HepG2 (cell line): ENCODE measurements at regions not wholly inside any gene's neighbourhood (a gene's known extent, or its start where the extent isn't known, plus 50 kb on each side); places are given as distances from the start of the nearest gene placed in this dataset.

ENCODE experiments used
- ATAC-seq: fragments of 200-7000 bp; cut with Tn5 transposase; 3 replicates; pipeline ENCODE4 v1.9.1; 2020; ENCODE audit warnings: mild to moderate bottlenecking, moderate library complexity
- BruUV-seq: library from RNA; stranded (reverse); fragments of 400-500 nt; replicated peaks from 2 replicates; lab custom pipeline; 2021; lab: Mats Ljungman, UMichigan
- CTCF ChIA-PET: fragments of 300-600 bp; formaldehyde crosslinking; extraction: SDS; loops from one replicate; lab custom pipeline; 2021; ENCODE audit warnings: low total read pairs, inconsistent platforms, low intra/inter-chr PET ratio; lab: Yijun Ruan, JAX
- POLR2A ChIA-PET: fragments of 350-600 bp; sonication (Branson Sonifier 250); formaldehyde crosslinking; loops from one replicate; lab custom pipeline; 2020; ENCODE audit warnings: antibody characterized with exemption, inconsistent platforms; lab: Yijun Ruan, JAX
- DNase-seq: peaks from one replicate; pipeline ENCODE4 v3.0.0-alpha.2; 2015; ENCODE audit warnings: low spot score
- FAIRE-seq: peaks from 3 replicates; lab custom pipeline; 2011; peaks lifted over from hg19 to GRCh38; lab: Jason Lieb, UNC
- H2AFZ ChIP-seq: one replicate; pipeline ENCODE4 v1.6.1; 2011; ENCODE audit warnings: low read length, inconsistent platforms
- H3K27ac ChIP-seq: fragments of 300-600 bp; 3 replicates; pipeline ENCODE4 v1.8.0; 2011; ENCODE audit warnings: mixed run types, mild to moderate bottlenecking, mixed read lengths, low read length, inconsistent platforms; ENCODE audit not compliant: insufficient read depth; ENCODE audit errors: extremely low read length
- H3K27me3 ChIP-seq, 2 experiments: fragments of 200-600 bp in 1 of 2; 2 replicates in 1 of 2; 3 replicates in 1 of 2; pipeline versions ENCODE4 v1.6.0 to v1.8.0; 2011; ENCODE audit warnings: low read length in 2 of 2, mild to moderate bottlenecking in 2 of 2, moderate library complexity in 2 of 2, inconsistent platforms in 1 of 2; ENCODE audit not compliant: insufficient read depth in 2 of 2, control insufficient read depth in 1 of 2
- H3K36me3 ChIP-seq, 2 experiments: fragments of 200-600 bp in 1 of 2; replicated peaks in 1 of 2; 2 replicates in 1 of 2; 3 replicates in 1 of 2; pipeline versions ENCODE4 v1.5.1 to v1.8.0; 2011; ENCODE audit warnings: low read length in 2 of 2, inconsistent platforms in 1 of 2; ENCODE audit not compliant: insufficient read depth in 2 of 2, control insufficient read depth in 1 of 2
- H3K4me1 ChIP-seq: 2 replicates; pipeline ENCODE4 v1.5.1; 2012; ENCODE audit warnings: low read length, inconsistent platforms; ENCODE audit not compliant: insufficient read depth
- H3K4me2 ChIP-seq: 2 replicates; pipeline ENCODE4 v1.6.0; 2011; ENCODE audit warnings: low read depth, low read length, inconsistent platforms
- H3K4me3 ChIP-seq, 3 experiments: fragments of 200-600 bp in 1 of 3; sonication (generic), shearing (Covaris generic) in 1 of 3; replicated peaks in 1 of 3; 2 replicates each; pipeline ENCODE4 v1.5.1; 2011 to 2016; ENCODE audit warnings: low read length in 3 of 3, inconsistent platforms in 2 of 3, low read depth in 2 of 3, mild to moderate bottlenecking in 2 of 3, control low read depth in 1 of 3, mixed read lengths in 1 of 3; ENCODE audit not compliant: insufficient read depth in 1 of 3
- H3K79me2 ChIP-seq: one replicate; pipeline ENCODE4 v1.6.1; 2011; ENCODE audit warnings: low read length, inconsistent platforms; ENCODE audit not compliant: insufficient read depth
- H3K9ac ChIP-seq: 2 replicates; pipeline ENCODE4 v1.6.0; 2011; ENCODE audit warnings: mild to moderate bottlenecking, low read depth, low read length, inconsistent platforms; ENCODE audit not compliant: insufficient read depth
- H3K9me3 ChIP-seq: 2 replicates; pipeline ENCODE4 v1.5.1; 2012; ENCODE audit warnings: mild to moderate bottlenecking, low read length
- H4K20me1 ChIP-seq: 2 replicates; pipeline ENCODE4 v1.6.0; 2011; ENCODE audit warnings: inconsistent platforms, mild to moderate bottlenecking, low read length, moderate library complexity; ENCODE audit not compliant: insufficient read depth
- BORCS8-MEF2B ChIP-seq: sonication (generic); formaldehyde crosslinking; IDR thresholded peaks from 2 replicates; pipeline ENCODE4 v1.8.0; 2022; ENCODE audit warnings: mild to moderate bottlenecking, missing genetic modification reagents
- CBFB ChIP-seq: sonication (generic); formaldehyde crosslinking; IDR thresholded peaks from 2 replicates; pipeline ENCODE4 v1.4.0; 2020; ENCODE audit warnings: missing genetic modification reagents
- MTA3 ChIP-seq: sonication (generic); formaldehyde crosslinking; IDR thresholded peaks from 2 replicates; pipeline ENCODE4 v1.4.0; 2020; ENCODE audit warnings: missing genetic modification reagents
- MZF1 ChIP-seq: sonication (generic); formaldehyde crosslinking; IDR thresholded peaks from 2 replicates; pipeline ENCODE4 v1.8.1; 2023; ENCODE audit warnings: mild to moderate bottlenecking, missing genetic modification reagents, borderline replicate concordance
- NFKBIZ ChIP-seq: IDR thresholded peaks from 2 replicates; pipeline ENCODE4 v1.6.1; 2018; ENCODE audit warnings: missing genetic modification reagents, missing compliant biosample characterization
- SNRNP70 ChIP-seq: fragments of 200-400 bp; formaldehyde crosslinking; IDR thresholded peaks from 2 replicates; pipeline ENCODE4 v1.6.1; 2017; ENCODE audit warnings: mild to moderate bottlenecking, low read depth, low read length, moderate library complexity
- SP2 ChIP-seq: sonication (generic); formaldehyde crosslinking; IDR thresholded peaks from 2 replicates; pipeline ENCODE4 v1.5.1; 2020; ENCODE audit warnings: mild to moderate bottlenecking, missing genetic modification reagents
- TEAD2 ChIP-seq: sonication (generic); formaldehyde crosslinking; IDR thresholded peaks from 2 replicates; pipeline ENCODE4 v1.9.0; 2021; ENCODE audit warnings: missing genetic modification reagents
- XRCC5 ChIP-seq: fragments of 200-400 bp; formaldehyde crosslinking; optimal IDR thresholded peaks from 2 replicates; pipeline ENCODE3; 2017; ENCODE audit warnings: mild to moderate bottlenecking, low read length
- ZBTB42 ChIP-seq: sonication (generic); formaldehyde crosslinking; IDR thresholded peaks from 2 replicates; pipeline ENCODE4 v1.5.0; 2020; ENCODE audit warnings: mild to moderate bottlenecking, missing genetic modification reagents
- ZFP41 ChIP-seq: sonication (generic); formaldehyde crosslinking; IDR thresholded peaks from 2 replicates; pipeline ENCODE4 v1.4.0; 2020; ENCODE audit warnings: mild to moderate bottlenecking, missing genetic modification reagents, borderline replicate concordance
- ZNF225 ChIP-seq: sonication (generic); formaldehyde crosslinking; IDR thresholded peaks from 2 replicates; pipeline ENCODE4 v1.4.0; 2020; ENCODE audit warnings: mild to moderate bottlenecking, missing genetic modification reagents
- ZNF44 ChIP-seq: sonication (generic); formaldehyde crosslinking; IDR thresholded peaks from 2 replicates; pipeline ENCODE4 v1.5.1; 2020; ENCODE audit warnings: mild to moderate bottlenecking, missing genetic modification reagents
- ZNF619 ChIP-seq: sonication (generic); formaldehyde crosslinking; IDR thresholded peaks from 2 replicates; pipeline ENCODE4 v1.4.0; 2020; ENCODE audit warnings: mild to moderate bottlenecking, missing genetic modification reagents
- ZSCAN30 ChIP-seq: sonication (generic); formaldehyde crosslinking; IDR thresholded peaks from 2 replicates; pipeline ENCODE4 v1.5.0; 2020; ENCODE audit warnings: mild to moderate bottlenecking, missing genetic modification reagents
- in situ Hi-C: cut with HindIII; loops from 2 replicates; pipeline ENCODE4 v1.10.0; 2017; ENCODE audit warnings: low pct_unique_long_range_greater_than_20kb; ENCODE audit not compliant: extremely low pct_ligation_motif_present
- intact Hi-C: fragments of 100-400 bp; cut with micrococcal nuclease; formaldehyde crosslinking; loops from one replicate; pipeline ENCODE4 v1.10.0; 2022; ENCODE audit not compliant: unreplicated experiment
- TF ChIP-seq, protein P1 (sequence below): sonication (generic); formaldehyde crosslinking; IDR thresholded peaks from 2 replicates; pipeline ENCODE4 v1.5.0; 2020; ENCODE audit warnings: missing genetic modification reagents, mild to moderate bottlenecking, borderline replicate concordance
- TF ChIP-seq, protein P2 (sequence below): sonication (generic); formaldehyde crosslinking; conservative IDR thresholded peaks from 2 replicates; pipeline ENCODE4 v1.4.0; 2020; ENCODE audit warnings: missing genetic modification reagents
- TF ChIP-seq, protein P3 (sequence below): sonication (generic); formaldehyde crosslinking; IDR thresholded peaks from 2 replicates; pipeline ENCODE4 v1.5.0; 2020; ENCODE audit warnings: mild to moderate bottlenecking, low read depth, missing genetic modification reagents, borderline replicate concordance

DNA sequence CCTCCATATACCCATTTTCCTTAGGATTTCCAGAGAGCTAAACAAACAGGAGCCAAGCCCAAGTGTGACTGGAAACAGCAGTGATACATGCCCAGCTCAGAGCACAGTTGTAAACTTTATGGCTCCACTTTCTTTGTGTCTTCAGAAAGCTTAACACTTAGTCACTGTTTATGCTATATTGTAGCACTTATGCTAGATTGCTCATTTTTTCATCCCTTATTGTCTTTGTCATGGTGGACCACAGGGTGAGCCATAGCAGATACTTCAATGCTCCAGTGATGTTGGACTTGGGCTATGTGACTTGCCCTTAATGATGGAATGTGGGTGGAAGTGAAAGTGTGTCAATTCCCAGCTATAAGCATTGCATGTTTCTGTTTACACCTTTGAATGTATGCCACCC is 401.6 kb downstream of the METTL4 start:
- DNase-seq = no peak
- peaks cover 33% of the 10 kb centered on the region for H3K4me1 ChIP-seq
- POLR2A ChIA-PET = no interaction called here
- H3K9ac ChIP-seq = no peak overlapping the region
- in situ Hi-C loops = no loop called here
- H3K79me2 ChIP-seq = no peaks in the 10 kb centered on the region
- H3K4me2 ChIP-seq = no peak overlapping the region
- no peak for FAIRE-seq
- no TSS peak for BruUV-seq
- no peak for TF ChIP-seq MTA3
- TF ChIP-seq, protein P1, sequence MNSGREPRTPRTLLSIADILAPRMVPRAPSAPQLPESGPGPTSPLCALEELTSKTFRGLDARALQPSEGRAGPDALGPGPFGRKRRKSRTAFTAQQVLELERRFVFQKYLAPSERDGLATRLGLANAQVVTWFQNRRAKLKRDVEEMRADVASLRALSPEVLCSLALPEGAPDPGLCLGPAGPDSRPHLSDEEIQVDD = no peak
- TF ChIP-seq NFKBIZ (CRISPR knock-in tag) = no peak
- no peak for TF ChIP-seq TEAD2 (CRISPR knock-in tag)
- no peak for TF ChIP-seq BORCS8-MEF2B
- no peak for TF ChIP-seq CBFB (CRISPR knock-in tag)
- no peak for TF ChIP-seq ZNF619 (CRISPR knock-in tag)
- TF ChIP-seq SNRNP70 = no peak
- no peak for TF ChIP-seq ZNF44 (CRISPR knock-in tag)
- no peak for TF ChIP-seq ZFP41
- TF ChIP-seq XRCC5 = no peak
- no peak for TF ChIP-seq ZSCAN30 (CRISPR knock-in tag)
- no peak for TF ChIP-seq MZF1 (CRISPR knock-in tag)
- TF ChIP-seq ZBTB42 (CRISPR knock-in tag) = no peak
- TF ChIP-seq, protein P2, sequence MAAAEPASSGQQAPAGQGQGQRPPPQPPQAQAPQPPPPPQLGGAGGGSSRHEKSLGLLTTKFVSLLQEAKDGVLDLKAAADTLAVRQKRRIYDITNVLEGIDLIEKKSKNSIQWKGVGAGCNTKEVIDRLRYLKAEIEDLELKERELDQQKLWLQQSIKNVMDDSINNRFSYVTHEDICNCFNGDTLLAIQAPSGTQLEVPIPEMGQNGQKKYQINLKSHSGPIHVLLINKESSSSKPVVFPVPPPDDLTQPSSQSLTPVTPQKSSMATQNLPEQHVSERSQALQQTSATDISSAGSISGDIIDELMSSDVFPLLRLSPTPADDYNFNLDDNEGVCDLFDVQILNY = no peak
- TF ChIP-seq, protein P3, sequence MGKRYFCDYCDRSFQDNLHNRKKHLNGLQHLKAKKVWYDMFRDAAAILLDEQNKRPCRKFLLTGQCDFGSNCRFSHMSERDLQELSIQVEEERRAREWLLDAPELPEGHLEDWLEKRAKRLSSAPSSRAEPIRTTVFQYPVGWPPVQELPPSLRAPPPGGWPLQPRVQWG = no peak
- no peak for TF ChIP-seq ZNF225
- TF ChIP-seq SP2 = no peak
- no peak overlapping the region for H2AFZ ChIP-seq
- no peak overlapping the region for H3K27ac ChIP-seq
- no peak for ATAC-seq
- no peaks in the 10 kb centered on the region for H4K20me1 ChIP-seq
- intact Hi-C loops = no loop called here
- H3K9me3 ChIP-seq = no peaks in the 10 kb centered on the region
- H3K27me3 ChIP-seq = no peaks in the 10 kb centered on the region; a peak in 1 of 5 replicates
- CTCF ChIA-PET = no interaction called here
- no peak overlapping the region for H3K4me3 ChIP-seq
- H3K36me3 ChIP-seq = no peaks in the 10 kb centered on the region
